ENCODE measurements at regions not wholly inside any gene's neighbourhood (a gene's known extent, or its start where the extent isn't known, plus 50 kb on each side); places are given as distances from the start of the nearest gene placed in this dataset.

GRCh38 chr10:59057345-59057744 lies 119.1 kb upstream of the PHYHIPL start:
- Histone ChIP-seq H3K36me3 (no peaks in the 10 kb centered on the region), H3K27ac (no peak overlapping the region), H3K9me3 (no peaks in the 10 kb centered on the region), H3K4me1 (no peaks in the 10 kb centered on the region), H3K4me3 (no peak overlapping the region), H3K27me3 (no peaks in the 10 kb centered on the region)
- ATAC-seq (no peak), DNase-seq (no peak)
- intact Hi-C loops (cut with DNase I): no loop called here
- TF ChIP-seq, protein P1, sequence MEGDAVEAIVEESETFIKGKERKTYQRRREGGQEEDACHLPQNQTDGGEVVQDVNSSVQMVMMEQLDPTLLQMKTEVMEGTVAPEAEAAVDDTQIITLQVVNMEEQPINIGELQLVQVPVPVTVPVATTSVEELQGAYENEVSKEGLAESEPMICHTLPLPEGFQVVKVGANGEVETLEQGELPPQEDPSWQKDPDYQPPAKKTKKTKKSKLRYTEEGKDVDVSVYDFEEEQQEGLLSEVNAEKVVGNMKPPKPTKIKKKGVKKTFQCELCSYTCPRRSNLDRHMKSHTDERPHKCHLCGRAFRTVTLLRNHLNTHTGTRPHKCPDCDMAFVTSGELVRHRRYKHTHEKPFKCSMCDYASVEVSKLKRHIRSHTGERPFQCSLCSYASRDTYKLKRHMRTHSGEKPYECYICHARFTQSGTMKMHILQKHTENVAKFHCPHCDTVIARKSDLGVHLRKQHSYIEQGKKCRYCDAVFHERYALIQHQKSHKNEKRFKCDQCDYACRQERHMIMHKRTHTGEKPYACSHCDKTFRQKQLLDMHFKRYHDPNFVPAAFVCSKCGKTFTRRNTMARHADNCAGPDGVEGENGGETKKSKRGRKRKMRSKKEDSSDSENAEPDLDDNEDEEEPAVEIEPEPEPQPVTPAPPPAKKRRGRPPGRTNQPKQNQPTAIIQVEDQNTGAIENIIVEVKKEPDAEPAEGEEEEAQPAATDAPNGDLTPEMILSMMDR (IDR thresholded peaks at IDR 0.05): no peak

- Histone ChIP-seq H3K27me3 (no peaks in the 10 kb centered on the region), H3K9me3 (no peaks in the 10 kb centered on the region), H3K4me1 (no peaks in the 10 kb centered on the region), H3K27ac (no peak overlapping the region), H3K4me3 (no peak overlapping the region), H3K36me3 (no peaks in the 10 kb centered on the region)
- no peak for ATAC-seq
- TF ChIP-seq, protein P1 (IDR thresholded peaks at IDR 0.05): no peak
- DNase-seq: no peak
- intact Hi-C loops (cut with DNase I): no loop called here
Observed at GRCh38 chr10:59060852-59061251, 115.6 kb upstream of the PHYHIPL start.

DNA sequence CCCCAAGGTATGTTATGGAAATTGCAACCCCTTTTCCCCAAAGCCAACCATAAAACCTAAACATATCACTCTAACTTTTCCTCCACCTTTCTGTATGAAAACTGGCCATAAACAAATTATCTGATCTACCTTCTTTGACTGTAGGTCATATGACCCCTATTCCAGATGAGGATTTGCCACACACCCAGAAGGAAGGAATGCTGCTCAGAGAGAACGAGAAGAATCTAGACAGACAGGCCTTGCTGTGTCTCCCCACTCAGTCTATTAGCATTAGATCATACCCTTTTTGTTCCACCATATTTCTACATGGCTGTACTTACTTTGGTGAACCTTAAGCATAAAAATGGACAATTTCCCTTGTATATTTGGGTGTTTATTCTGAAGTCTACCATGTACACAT lies 113.0 kb upstream of the PHYHIPL start:
- no peak overlapping the region for H3K4me3 ChIP-seq

DNA sequence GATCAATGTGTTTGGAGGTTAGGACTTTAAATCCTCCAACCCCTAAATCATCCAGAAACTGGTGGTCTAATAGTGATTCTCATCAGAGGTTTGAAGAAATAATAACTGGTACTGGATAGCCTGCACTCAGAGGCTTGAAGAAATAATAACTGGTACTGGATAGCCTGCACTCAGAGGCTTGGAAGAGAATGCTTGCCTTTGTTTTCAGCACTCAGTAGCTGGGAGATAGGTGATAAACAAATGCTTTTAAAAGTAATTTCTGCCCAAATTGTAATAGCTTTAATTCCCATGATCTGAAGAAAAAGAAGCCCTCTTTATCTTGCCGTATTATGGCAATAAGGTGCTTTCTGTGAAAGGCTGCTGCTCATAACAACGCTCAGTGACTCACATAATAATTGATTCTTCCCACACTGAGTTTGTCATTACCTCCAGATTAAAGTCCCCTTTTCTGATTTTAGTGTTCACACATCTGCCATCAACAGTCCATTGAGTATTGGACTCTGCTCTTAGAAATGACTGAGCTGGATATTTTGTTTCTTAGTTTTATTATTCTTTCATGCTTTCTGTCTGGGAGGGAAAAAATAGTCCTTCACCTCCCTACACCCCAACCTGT lies 112.3 kb upstream of the PHYHIPL start:
- Histone ChIP-seq H3K9me3 (no peaks in the 10 kb centered on the region), H3K4me1 (no peaks in the 10 kb centered on the region), H3K27me3 (no peaks in the 10 kb centered on the region), H3K27ac (no peak overlapping the region), H3K4me3 (no peak overlapping the region), H3K36me3 (no peaks in the 10 kb centered on the region)
- intact Hi-C loops (cut with DNase I): no loop called here
- ATAC-seq (no peak), DNase-seq (no peak)
- TF ChIP-seq, protein P1 (IDR thresholded peaks at IDR 0.05): no peak

More for the DNA sequence above, 113.0 kb upstream of the PHYHIPL start:
- ATAC-seq (no peak), DNase-seq (no peak)
- Histone ChIP-seq H3K27ac (no peak overlapping the region), H3K36me3 (no peaks in the 10 kb centered on the region), H3K4me1 (no peaks in the 10 kb centered on the region), H3K27me3 (no peaks in the 10 kb centered on the region), H3K9me3 (no peaks in the 10 kb centered on the region)
- intact Hi-C loops (cut with DNase I): no loop called here
- TF ChIP-seq, protein P1 (IDR thresholded peaks at IDR 0.05): no peak

- TF ChIP-seq, protein P1 (IDR thresholded peaks at IDR 0.05): no peak
- DNase-seq: no peak
- Histone ChIP-seq H3K27me3 (no peaks in the 10 kb centered on the region), H3K9me3 (no peaks in the 10 kb centered on the region), H3K36me3 (no peaks in the 10 kb centered on the region), H3K4me1 (no peaks in the 10 kb centered on the region), H3K4me3 (no peak overlapping the region), H3K27ac (no peak overlapping the region)
- ATAC-seq: no peak
- intact Hi-C loops (cut with DNase I): no loop called here
Observed at GRCh38 chr10:59064759-59065539, 111.5 kb upstream of the PHYHIPL start.
